ENCODE measurements at regions not wholly inside any gene's neighbourhood (a gene's known extent, or its start where the extent isn't known, plus 50 kb on each side); places are given as distances from the start of the nearest gene placed in this dataset.

DNA sequence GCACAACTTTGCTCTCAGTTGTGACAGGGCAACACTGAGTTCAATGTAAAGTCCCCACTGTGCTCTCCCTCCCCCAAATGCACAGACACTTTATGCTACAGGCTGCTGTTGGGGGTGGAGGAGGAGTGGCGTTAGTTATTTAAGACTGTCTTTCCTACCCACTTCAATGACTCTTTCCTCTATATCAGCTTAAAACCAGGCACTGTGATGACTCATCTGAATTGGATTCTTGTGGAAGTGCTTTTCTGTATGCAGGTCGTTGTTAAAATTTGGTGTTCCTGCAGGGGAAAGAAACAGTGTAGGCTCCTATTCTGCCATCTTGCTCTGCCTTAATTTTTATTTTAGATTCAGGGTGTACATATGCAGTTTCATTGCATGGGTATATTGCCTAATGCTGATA lies 1157.2 kb upstream of the ADGRL3 start:
- no peak for DNase-seq

DNA sequence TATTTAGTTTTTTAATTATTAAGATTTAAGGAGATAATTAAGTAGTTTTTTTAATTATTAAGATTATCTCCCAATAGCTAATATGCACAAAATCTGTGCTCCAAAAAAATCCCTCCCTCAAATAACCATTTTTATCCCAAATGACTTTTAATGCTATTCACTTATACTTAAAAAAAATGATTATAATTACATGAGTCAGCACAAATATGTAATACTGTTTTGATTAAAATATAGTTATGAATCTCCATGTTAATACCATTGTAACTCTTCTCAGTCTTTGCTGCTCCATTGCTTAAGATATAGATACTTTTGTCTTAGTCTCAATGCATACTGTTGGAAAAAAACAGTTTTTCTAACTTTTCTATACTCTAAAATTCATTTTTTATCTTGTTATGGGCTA lies 1121.1 kb upstream of the ADGRL3 start:
- no peak for DNase-seq

DNA sequence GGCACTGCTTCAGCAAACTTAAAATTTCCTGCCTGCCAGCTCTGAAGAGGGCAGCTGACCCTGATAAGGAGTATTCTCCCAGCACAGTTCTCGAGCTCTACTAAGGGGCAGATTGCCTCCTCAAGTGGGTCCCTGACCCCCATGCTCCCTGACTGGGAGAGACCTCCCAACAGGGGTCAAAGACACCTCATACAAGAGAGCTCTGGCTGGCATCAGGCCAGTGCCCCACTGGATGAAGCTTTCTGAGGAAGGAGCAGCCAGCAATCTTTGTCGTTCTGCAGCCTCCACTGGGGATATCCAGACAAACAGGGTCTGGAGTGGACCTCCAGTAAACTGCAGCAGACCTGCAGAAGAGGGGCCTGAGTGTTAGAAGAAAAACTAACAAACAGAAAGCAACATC lies 1118.3 kb upstream of the ADGRL3 start:
- DNase-seq, result no peak

DNA sequence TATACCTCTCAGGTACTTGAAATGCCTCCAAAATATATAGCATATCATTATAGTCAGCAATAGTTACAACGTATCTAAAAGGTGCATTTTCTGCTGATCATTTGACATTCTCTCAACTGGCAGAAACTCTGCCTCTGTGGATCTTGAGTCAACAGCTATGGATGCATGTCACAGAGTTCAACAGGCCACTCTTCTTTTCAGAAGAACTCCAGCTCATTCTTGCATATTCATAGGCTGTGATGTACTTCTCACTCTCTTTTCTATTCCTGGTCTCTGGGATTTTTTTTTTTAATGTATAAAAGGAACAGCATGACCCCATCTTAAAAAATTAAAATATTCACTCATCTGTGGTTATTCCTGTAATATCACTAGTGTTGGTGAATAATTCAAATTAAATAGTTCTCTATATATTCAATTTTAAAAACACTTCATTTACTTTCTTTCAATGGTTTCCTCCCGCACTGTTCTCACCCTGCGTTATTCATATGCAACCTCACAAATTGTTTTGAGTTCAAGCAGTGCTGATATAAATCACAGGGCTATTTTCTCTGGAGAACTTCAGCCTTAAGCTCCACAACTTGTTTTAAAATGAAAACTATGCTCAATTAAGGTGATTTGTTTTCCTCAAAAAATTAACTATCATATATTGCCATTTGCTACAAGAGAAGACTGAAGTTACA lies 1111.2 kb upstream of the ADGRL3 start:
- no peak for DNase-seq

DNA sequence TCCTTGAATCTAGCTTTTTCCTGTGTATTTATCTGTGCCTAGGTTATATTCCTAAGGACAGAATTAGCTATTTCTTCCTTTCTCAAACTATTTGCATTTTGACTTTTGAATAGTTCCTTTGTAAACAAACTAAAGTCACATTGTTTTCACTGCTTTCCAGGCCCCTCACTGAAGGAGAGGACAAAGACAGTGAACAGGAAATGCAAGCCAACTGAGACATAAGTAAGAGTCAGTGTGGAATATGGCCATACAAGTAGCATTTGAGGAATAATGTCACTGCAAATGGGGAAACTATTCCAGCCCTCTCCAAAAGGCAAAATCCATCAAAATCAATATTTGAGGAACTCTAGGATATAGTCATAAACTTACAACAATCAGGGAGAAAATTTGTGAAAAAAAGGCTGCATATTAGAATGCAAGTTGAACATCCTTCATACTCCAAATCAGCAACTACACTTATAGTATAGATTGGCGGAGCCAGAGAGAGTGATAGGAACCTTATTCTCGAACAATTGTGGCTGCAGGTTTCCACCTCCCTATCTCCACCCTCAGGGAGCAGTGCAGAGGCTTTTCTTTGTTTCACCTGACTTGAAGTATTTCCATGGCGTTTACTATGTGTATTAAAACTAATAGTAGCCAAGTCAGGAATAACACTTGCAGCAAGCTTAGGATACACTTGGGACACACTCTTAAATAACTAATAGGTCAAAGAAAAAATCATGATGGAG lies 1110.4 kb upstream of the ADGRL3 start:
- no peak for DNase-seq

DNA sequence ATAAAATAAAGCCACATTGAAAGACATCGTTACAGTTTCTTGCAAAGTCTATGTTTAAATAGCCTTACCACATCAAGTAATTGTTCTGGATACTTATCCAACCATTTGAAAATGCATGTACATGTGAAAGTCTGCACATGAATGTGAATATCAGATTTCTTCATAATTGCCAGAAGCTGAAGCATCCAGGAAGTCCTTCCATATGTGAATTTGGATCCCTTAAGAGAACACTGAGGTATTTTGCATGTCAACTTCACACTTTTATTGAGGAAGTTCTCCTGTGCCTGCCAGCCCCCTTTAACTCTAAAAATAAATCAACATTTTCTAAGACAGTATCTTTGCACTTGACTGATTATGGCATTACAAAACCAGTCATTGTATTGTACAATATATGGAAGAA lies 1103.5 kb upstream of the ADGRL3 start:
- DNase-seq, result no peak

GRCh38 chr4:60116592-60116991 lies 1083.5 kb upstream of the ADGRL3 start:
- DNase-seq, result no peak

DNA sequence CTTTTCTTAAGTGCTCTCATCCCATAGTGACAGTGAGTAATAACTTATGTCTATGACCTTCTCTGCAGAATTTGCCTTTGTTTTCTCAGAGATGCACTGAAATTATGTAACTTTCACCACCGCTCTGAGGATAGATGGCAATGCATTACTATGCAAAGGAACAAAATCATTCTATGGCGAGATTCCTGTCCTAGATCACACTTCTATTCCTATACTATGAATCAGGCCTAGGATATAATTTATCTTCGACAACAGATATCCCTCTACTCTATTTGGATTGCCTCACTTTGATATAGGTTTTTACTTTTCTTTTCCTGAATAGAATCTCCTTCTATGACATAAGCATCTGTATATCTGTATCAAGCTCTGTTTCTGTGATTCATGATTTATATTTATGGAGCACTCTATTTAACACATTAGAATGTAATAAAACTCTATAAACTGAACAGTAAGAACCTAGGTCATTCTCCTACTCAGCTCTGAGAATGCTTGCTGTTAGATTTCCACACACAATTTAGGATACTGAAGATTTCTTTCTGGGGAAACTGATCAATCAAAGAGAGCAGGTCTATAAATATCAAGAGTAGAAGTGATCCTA lies 1082.3 kb upstream of the ADGRL3 start:
- DNase-seq, result no peak

GRCh38 chr4:60122820-60123219 lies 1077.3 kb upstream of the ADGRL3 start:
- no peak for DNase-seq

- no peak for DNase-seq
Measured at GRCh38 chr4:60128888-60129287, 1071.2 kb upstream of the ADGRL3 start.

DNA sequence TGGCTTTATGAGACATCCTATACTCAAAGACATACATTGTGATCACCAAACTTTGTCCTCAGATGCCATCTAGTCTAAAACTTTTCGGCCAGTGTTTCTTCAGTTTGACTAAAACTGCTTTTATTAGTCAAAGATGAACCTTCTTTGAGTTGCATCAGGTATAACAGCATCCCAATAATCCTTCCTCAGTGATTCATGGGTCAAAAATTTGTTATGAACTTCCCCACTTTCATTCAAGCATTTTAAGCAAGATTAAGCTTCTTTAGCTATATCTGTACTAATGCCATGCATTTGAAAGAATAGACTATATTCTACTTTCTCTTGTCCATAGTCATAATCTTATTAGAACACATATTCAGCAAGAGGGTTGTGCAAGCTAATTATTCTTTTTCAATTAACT lies 1070.4 kb upstream of the ADGRL3 start:
- no peak for DNase-seq

DNA sequence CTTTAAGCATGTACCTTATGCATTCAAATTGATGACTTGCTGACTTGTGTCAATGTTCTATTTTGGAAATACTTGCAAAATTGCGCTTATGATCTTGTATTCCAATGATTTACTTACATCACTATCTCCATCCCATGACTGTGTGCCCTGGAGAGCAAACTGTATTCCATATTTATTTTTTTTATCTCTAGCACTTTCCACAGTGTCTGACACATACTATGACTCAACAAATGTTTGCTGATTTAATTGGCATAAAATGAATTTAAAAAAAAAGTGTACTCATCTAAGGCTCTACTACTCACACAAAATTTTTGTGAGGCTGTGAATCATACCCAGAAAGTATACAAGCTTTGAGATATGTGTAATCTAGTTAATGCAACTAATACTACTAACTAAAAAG lies 1066.8 kb upstream of the ADGRL3 start:
- no peak for DNase-seq

- no peak for DNase-seq
Measured at GRCh38 chr4:60134099-60134498, 1066.0 kb upstream of the ADGRL3 start.

- no peak for DNase-seq
Measured at GRCh38 chr4:60155088-60155487, 1045.0 kb upstream of the ADGRL3 start.

DNA sequence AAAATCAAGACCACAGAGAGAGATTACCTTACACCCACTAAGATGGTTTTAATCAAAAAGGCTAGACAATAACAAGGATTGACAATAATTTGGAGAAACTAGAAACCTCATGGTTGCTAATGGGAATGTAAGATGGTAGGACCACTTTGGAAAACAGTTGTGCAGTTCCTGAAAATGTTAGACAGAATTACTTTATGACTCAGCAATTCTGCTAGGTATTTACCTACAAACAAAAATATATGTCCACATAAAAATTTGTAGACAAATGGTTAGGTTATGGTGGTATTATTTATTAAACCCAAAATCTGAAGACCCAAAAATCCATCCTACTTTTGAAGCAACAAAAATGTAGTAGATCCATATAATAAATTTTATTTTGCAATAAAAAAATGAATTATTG lies 1027.0 kb upstream of the ADGRL3 start:
- DNase-seq, result no peak

DNA sequence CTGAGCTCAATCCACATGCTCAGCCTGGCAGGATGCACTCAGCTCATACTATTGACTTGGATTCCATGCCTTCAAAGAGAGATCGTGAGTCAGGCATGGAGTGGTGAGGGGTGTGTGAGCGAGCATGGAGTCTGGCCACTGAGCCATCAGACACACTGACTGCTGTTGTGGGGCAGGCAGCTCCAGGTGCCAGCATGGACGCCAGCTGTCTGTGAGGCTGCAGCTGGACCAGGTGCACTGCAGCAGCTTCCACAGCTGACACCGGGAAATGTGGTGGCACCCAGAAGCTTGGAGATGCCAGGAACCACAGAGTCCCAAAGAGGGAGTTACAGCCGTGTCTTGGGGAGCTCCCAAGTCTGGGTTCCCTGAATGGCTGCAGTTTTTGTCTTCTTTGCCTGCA lies 1026.4 kb upstream of the ADGRL3 start:
- DNase-seq, result no peak

DNA sequence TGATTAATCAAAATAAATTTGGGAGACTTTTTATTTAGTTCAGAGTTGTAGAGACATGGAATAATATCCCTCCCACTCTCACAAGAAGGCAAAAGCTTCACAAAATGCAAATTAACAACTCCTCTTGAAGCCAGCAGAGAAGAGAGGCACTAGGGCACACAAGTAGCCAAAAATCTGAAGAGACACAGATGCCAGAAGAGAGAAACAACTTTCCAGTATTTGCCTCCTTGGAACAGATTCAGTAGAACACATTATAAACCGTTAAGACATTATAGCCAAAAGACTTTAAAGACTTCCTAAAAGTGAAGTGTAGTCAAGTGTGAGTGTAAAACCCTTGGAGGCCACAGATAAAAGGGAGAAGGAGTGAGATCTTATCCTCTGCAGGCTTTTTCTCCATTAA lies 1024.9 kb upstream of the ADGRL3 start:
- DNase-seq, result no peak

DNA sequence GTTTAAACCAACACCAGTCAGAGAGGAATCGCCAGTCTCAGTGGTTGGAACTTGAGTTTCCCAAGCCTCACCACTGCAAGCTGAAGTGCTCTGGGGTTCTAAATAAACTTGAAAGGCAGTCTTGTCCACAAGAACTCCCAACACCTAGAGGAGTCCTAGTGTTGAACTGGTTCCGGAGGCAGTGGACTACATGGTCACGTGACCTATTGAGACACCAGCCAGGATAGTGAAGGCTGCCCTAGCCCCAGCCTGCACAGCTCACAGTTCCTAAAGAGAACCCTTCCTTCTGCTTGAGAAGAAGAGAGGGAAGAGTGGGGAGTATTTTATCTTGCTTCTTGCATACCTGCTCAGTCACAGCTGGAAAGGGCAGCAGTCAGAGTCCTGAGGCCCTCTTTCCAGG lies 1012.7 kb upstream of the ADGRL3 start:
- no peak for DNase-seq

- no peak for DNase-seq
Measured at GRCh38 chr4:60189286-60189685, 1010.8 kb upstream of the ADGRL3 start.

- no peak for DNase-seq
Measured at GRCh38 chr4:60194214-60194613, 1005.9 kb upstream of the ADGRL3 start.

- DNase-seq, result no peak
Measured at GRCh38 chr4:60195256-60195655, 1004.9 kb upstream of the ADGRL3 start.

- DNase-seq, result no peak
Measured at GRCh38 chr4:60201052-60201673, 999.0 kb upstream of the ADGRL3 start.

GRCh38 chr4:60209588-60209987 lies 990.5 kb upstream of the ADGRL3 start:
- no peak for DNase-seq

GRCh38 chr4:60215906-60216305 lies 984.2 kb upstream of the ADGRL3 start:
- no peak for DNase-seq

All from NCI-H1417 treated with DMSO at 0.1 percent for 48 hours (cell line).